IPS DF 6.9 (cell line): ENCODE measurements at regions not wholly inside any gene's neighbourhood (a gene's known extent, or its start where the extent isn't known, plus 50 kb on each side); places are given as distances from the start of the nearest gene placed in this dataset.

Source experiments
- DNase-seq: peaks from one replicate; pipeline ENCODE4 v3.0.0-alpha.2; 2013; ENCODE audit warnings: low read depth, low spot score
- H3K27ac ChIP-seq: one replicate; pipeline ENCODE4 v1.5.1; 2013; ENCODE audit warnings: low read length, control low read depth
- H3K27me3 ChIP-seq: 2 replicates; pipeline ENCODE4 v1.6.1; 2013; ENCODE audit warnings: mild to moderate bottlenecking, low read length; ENCODE audit not compliant: control insufficient read depth, insufficient read depth
- H3K36me3 ChIP-seq: 2 replicates; pipeline ENCODE4 v1.6.1; 2013; ENCODE audit warnings: low read length; ENCODE audit not compliant: control insufficient read depth, insufficient read depth
- H3K4me1 ChIP-seq: 2 replicates; pipeline ENCODE4 v1.6.1; 2013; ENCODE audit warnings: low read length; ENCODE audit not compliant: control insufficient read depth, insufficient read depth
- H3K4me3 ChIP-seq: 2 replicates; pipeline ENCODE4 v1.5.1; 2013; ENCODE audit warnings: mild to moderate bottlenecking, low read length
- H3K9me3 ChIP-seq: 2 replicates; pipeline ENCODE4 v1.6.1; 2013; ENCODE audit warnings: low read length, inconsistent platforms; ENCODE audit not compliant: control insufficient read depth, insufficient read depth
- WGBS: extraction: QIAGEN DNeasy Blood & Tissue Kit; methylation state at CpG from one replicate; pipeline ENCODE4 v1.1.7; 2013; ENCODE audit warnings: mixed read lengths, missing lambda C conversion rate; ENCODE audit not compliant: insufficient read length, insufficient coverage; 5-methylcytosine and 5-hydroxymethylcytosine counted together

DNA sequence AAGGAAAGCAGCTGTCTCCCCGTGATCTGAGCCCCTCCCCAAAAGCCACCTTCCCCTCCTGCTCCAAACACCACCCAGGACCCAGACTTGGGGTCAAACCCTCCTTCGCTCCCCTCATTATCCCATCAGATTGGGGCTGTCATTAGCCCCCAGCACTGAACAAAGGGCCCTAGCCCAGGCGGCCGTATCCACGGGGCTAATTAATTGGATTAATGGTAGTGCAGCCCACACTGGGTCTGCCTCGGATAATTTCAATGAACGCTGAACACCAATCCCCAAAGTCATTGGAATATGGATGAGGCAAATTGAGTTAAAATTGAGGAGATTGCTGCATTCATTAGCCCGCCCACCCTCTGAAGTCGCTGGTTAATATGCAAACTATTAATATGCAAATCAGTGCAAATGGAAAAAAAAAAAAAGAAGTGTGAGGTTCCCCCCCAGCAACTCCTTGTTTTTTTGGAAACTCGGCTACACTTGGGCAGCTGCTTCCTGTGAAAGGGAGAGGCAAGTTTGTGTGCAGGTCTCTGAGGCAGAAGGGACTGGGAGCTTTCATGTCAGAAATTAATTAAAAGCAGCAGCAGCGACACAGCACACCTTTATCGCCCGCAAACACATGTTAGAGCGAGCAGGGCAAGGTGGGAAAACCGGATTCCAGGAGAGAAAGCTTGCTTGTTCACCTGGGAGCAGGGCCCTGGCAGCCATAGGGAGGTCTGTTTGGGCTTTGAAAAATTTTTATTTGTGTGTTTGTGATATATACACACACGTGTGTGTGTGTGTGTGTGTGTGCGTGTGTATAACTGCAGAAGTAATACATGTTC is 517.8 kb downstream of the MIAT start:
- H3K27ac ChIP-seq, result no peak overlapping the region
- no peak for DNase-seq
- H3K36me3 ChIP-seq, result no peaks in the 10 kb centered on the region
- H3K9me3 ChIP-seq, result no peaks in the 10 kb centered on the region
- no CpG with 5 or more reads among the region's 17 CpGs for WGBS
- H3K4me3 ChIP-seq, result no peak overlapping the region
- no peaks in the 10 kb centered on the region for H3K27me3 ChIP-seq
- H3K4me1 ChIP-seq, result peaks cover 3% of the 10 kb centered on the region; the same call in 1 of the 2 replicates

GRCh38 chr22:27175974-27176373 is 518.6 kb downstream of the MIAT start:
- Histone ChIP-seq H3K4me1 (peaks cover 3% of the 10 kb centered on the region; the same call in 1 of the 2 replicates), H3K27ac (no peak overlapping the region), H3K9me3 (no peaks in the 10 kb centered on the region), H3K36me3 (no peaks in the 10 kb centered on the region), H3K27me3 (no peaks in the 10 kb centered on the region), H3K4me3 (no peak overlapping the region)
- no peak for DNase-seq
- 100% methylated on average over 1 of the region's 2 CpGs for WGBS

DNA sequence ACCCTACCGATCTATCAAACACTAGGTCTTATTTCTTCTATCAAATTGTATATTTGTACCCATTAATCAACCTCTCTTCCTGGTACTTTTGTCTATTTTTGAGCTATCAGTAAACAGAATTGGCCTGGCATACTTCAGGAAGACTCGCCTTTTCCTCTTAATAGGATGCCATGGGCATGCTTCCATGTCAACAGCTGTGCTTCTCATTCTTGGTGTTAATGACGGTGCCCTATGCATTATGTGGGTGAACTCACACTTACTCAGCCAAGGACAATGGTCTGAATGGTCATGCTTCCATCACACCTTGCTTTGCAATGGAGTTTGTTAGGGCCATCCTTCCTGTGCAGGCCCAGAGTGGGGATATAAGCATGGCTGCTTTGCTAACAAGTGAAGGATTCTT is 521.8 kb downstream of the MIAT start:
- Histone ChIP-seq H3K36me3 (no peaks in the 10 kb centered on the region), H3K4me3 (no peak overlapping the region), H3K4me1 (peaks cover 3% of the 10 kb centered on the region; the same call in 1 of the 2 replicates), H3K27ac (no peak overlapping the region), H3K9me3 (no peaks in the 10 kb centered on the region), H3K27me3 (no peaks in the 10 kb centered on the region)
- WGBS, result no CpG with 5 or more reads among the region's 3 CpGs
- no peak for DNase-seq

GRCh38 chr22:27181537-27181936 is 524.1 kb downstream of the MIAT start:
- Histone ChIP-seq H3K27me3 (no peaks in the 10 kb centered on the region), H3K36me3 (no peaks in the 10 kb centered on the region), H3K4me3 (no peak overlapping the region), H3K27ac (no peak overlapping the region), H3K4me1 (peaks cover under 1% of the 10 kb centered on the region; the same call in 1 of the 2 replicates), H3K9me3 (no peaks in the 10 kb centered on the region)
- DNase-seq, result no peak
- WGBS, result no CpG with 5 or more reads among the region's 4 CpGs

GRCh38 chr22:27183474-27183873 is 526.1 kb downstream of the MIAT start:
- no peak for DNase-seq
- WGBS, result no CpG with 5 or more reads among the region's 6 CpGs
- no peaks in the 10 kb centered on the region for H3K9me3 ChIP-seq
- H3K27me3 ChIP-seq, result no peaks in the 10 kb centered on the region
- no peak overlapping the region for H3K4me3 ChIP-seq
- no peak overlapping the region for H3K27ac ChIP-seq
- H3K4me1 ChIP-seq, result peaks cover 4% of the 10 kb centered on the region
- no peaks in the 10 kb centered on the region for H3K36me3 ChIP-seq

DNA sequence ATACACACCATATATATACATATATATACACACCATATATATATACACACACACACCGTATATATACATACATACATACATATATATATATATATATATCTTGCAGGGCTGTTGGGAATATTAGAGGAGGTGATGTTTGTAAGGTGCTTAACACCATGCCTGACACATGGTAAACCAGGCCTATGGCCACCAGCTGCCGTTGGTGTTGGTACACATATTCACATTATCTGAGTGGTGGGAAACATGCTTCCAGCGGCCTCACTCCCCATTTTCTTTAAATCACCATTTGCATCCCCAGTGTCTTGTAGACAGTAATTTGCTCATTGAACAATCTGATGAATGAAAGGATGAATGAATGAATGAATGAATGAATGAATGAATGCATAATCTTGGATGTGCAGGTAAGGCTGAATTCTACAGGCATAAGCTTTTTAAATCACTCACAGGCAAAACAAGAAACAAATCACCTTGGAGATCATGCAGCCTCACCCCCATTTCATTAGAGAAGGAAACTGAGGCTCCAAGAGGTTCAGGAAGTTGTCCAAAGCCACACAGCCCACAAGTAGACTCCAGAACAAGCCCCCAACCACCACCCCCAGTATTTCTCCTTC is 527.8 kb downstream of the MIAT start:
- DNase-seq, result no peak
- Histone ChIP-seq H3K4me1 (peaks cover 4% of the 10 kb centered on the region), H3K4me3 (no peak overlapping the region), H3K27me3 (no peaks in the 10 kb centered on the region), H3K36me3 (no peaks in the 10 kb centered on the region), H3K27ac (no peak overlapping the region), H3K9me3 (no peaks in the 10 kb centered on the region)
- WGBS, result 75% methylated on average over 1 of the region's 3 CpGs

DNA sequence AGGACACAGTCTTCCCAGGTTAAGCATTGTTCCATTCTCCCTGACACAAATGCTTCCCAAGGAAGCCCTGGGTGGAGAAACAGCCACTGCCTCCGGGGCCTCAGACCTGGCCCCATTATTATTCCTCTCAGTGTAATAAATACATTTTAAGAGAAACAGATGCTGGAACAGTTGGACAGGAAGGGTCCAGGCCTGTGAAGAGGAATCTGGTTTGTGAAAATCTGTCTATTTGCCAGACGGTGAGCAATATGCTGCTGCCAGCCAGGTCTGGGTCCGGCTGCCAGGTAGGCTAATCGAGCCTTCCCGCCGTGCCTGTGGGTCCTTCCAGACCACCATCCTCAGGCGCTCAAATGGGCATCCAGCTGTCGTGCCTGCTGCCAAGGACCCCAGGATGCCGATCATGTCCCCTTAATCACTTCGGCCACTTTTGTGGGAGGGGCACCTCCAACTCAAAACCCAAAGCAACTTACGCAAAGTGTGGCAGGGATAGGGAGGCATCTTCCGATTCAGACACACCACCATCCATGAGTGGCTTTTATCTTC is 528.4 kb downstream of the MIAT start:
- Histone ChIP-seq H3K9me3 (no peaks in the 10 kb centered on the region), H3K4me3 (no peak overlapping the region), H3K36me3 (no peaks in the 10 kb centered on the region), H3K4me1 (peaks cover 4% of the 10 kb centered on the region), H3K27me3 (no peaks in the 10 kb centered on the region), H3K27ac (no peak overlapping the region)
- WGBS, result no CpG with 5 or more reads among the region's 12 CpGs
- no peak for DNase-seq

- Histone ChIP-seq H3K9me3 (no peaks in the 10 kb centered on the region), H3K27me3 (no peaks in the 10 kb centered on the region), H3K4me1 (peaks cover 4% of the 10 kb centered on the region), H3K27ac (no peak overlapping the region), H3K4me3 (no peak overlapping the region), H3K36me3 (no peaks in the 10 kb centered on the region)
- no peak for DNase-seq
- no CpG with 5 or more reads among the region's 7 CpGs for WGBS
These were observed 529.3 kb downstream of the MIAT start for GRCh38 chr22:27186643-27187042.

DNA sequence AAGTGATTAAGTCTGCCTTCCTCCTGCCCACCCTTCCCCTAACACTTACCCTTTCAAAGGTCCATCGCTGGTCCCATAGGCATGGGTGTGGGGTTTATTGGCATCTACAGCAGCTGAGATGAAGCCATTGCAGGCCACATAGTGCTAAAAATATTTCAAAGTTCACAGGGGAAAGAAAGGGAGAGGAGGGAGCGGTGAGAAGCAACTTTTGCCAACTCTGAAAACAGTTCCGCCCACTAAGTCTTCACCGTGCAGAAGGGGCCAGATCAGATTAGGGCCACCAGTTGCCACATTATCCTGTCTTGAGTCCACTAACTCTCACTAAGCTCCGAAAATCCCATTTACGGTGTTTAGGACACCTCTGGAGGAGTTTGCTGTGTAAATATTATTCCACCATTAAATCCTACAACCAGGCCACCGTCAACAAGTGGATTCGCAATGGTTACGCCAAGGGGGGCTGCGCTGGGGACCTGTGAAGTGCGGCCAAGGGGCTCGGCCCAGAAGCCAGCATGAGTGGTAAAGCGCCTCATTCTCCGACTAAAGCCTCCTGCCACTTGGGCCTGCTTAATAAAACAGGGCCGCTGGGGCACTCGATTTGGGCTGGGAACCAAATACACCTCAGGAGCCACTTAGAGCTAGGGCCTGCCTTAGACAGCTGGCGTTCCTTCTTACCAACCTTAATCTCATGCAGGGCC is 534.9 kb downstream of the MIAT start:
- Histone ChIP-seq H3K36me3 (no peaks in the 10 kb centered on the region), H3K4me3 (no peak overlapping the region), H3K4me1 (peaks cover under 1% of the 10 kb centered on the region; the same call in 1 of the 2 replicates), H3K27me3 (no peaks in the 10 kb centered on the region), H3K27ac (no peak overlapping the region), H3K9me3 (no peaks in the 10 kb centered on the region)
- no peak for DNase-seq
- no CpG with 5 or more reads among the region's 17 CpGs for WGBS

GRCh38 chr22:27193215-27193614 is 535.8 kb downstream of the MIAT start:
- WGBS, result no CpG with 5 or more reads among the region's 6 CpGs
- Histone ChIP-seq H3K36me3 (no peaks in the 10 kb centered on the region), H3K27me3 (no peaks in the 10 kb centered on the region), H3K9me3 (no peaks in the 10 kb centered on the region), H3K4me1 (no peaks in the 10 kb centered on the region), H3K4me3 (no peak overlapping the region), H3K27ac (no peak overlapping the region)
- DNase-seq, result no peak
